ENCODE measurements at regions not wholly inside any gene's neighbourhood (a gene's known extent, or its start where the extent isn't known, plus 50 kb on each side); places are given as distances from the start of the nearest gene placed in this dataset.

DNA sequence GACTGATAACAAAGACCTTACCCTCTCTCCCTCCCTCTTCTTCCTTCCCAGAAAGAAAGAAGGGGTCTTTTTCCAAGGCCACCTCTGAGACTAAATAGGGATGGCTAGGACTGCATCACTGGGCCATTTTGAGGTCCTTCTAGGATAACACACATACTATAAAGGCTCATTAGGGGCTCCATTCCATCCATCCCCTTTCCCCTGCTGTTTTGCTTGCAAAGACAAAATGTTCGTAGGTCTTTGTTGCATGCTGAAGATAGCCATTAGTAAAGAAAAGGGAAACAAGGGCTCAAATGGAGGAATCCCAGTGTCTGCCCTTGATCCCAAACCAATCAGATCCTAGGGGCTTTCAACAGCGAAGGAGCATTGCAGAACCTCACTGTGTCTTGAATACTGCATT is 344.3 kb downstream of the CYP26B1 start:
- TF ChIP-seq CTCF (IDR thresholded peaks at IDR 0.05), result no peak
- TF ChIP-seq POLR2A (IDR thresholded peaks at IDR 0.05), result no peak

Measured in Peyer's patch (tissue), 4 donors.